Suprapubic skin (tissue), 3 donors: ENCODE measurements at regions not wholly inside any gene's neighbourhood (a gene's known extent, or its start where the extent isn't known, plus 50 kb on each side); places are given as distances from the start of the nearest gene placed in this dataset.

Experiments
- POLR2AphosphoS5 ChIP-seq, 3 donors: sonication (generic); formaldehyde crosslinking; IDR thresholded peaks; one replicate each; pipeline ENCODE4 v1.6.1; 2017; ENCODE audit warnings: antibody characterized with exemption in 3 of 3
- TF ChIP-seq, protein P1 (sequence below), 2 donors: fragments of 200-600 bp in 1 of 2; fragments of 450-650 bp in 1 of 2; sonication (generic) in 1 of 2; IDR thresholded peaks; one replicate each; pipeline ENCODE4 v1.5.1; 2016 to 2019; ENCODE audit warnings: antibody characterized with exemption in 2 of 2, mild to moderate bottlenecking in 1 of 2, moderate library complexity in 1 of 2

DNA sequence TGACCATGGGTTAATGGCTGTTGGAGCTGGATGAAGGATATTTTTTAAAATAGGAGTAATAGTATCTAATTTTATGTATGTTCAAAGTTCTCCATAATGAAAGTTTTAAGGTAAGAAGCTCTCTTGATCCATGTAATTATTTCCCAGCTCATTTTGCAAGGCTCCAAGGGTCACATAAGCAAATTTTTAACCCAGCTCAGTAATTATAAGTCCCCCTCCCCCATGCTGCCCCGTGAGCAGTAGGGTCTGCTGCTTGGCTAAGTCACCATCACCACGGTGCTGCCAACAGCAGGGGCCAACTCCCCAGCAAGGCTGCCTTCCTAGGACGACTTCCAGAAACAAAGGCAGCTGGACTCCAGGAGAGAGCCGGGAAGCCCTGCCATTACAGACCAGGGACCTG lies 340.0 kb downstream of the FBXW7 start:
- TF ChIP-seq POLR2AphosphoS5 (IDR thresholded peaks at IDR 0.05), result no peak
- TF ChIP-seq, protein P1, sequence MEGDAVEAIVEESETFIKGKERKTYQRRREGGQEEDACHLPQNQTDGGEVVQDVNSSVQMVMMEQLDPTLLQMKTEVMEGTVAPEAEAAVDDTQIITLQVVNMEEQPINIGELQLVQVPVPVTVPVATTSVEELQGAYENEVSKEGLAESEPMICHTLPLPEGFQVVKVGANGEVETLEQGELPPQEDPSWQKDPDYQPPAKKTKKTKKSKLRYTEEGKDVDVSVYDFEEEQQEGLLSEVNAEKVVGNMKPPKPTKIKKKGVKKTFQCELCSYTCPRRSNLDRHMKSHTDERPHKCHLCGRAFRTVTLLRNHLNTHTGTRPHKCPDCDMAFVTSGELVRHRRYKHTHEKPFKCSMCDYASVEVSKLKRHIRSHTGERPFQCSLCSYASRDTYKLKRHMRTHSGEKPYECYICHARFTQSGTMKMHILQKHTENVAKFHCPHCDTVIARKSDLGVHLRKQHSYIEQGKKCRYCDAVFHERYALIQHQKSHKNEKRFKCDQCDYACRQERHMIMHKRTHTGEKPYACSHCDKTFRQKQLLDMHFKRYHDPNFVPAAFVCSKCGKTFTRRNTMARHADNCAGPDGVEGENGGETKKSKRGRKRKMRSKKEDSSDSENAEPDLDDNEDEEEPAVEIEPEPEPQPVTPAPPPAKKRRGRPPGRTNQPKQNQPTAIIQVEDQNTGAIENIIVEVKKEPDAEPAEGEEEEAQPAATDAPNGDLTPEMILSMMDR (IDR thresholded peaks at IDR 0.05), result no peak
